HG03066 (cell line): ENCODE measurements at regions not wholly inside any gene's neighbourhood (a gene's known extent, or its start where the extent isn't known, plus 50 kb on each side); places are given as distances from the start of the nearest gene placed in this dataset.
"Not testable (repeated sequence)": the region's sequence is repeated elsewhere in the genome, so short reads cannot be mapped to it uniquely, and the experiment has no call there.

Experiments
- ATAC-seq: cut with Tn5 transposase; IDR thresholded peaks from one replicate; pipeline ENCODE4 v1.9.1; 2021; ENCODE audit warnings: low read depth; ENCODE audit not compliant: unreplicated experiment

DNA sequence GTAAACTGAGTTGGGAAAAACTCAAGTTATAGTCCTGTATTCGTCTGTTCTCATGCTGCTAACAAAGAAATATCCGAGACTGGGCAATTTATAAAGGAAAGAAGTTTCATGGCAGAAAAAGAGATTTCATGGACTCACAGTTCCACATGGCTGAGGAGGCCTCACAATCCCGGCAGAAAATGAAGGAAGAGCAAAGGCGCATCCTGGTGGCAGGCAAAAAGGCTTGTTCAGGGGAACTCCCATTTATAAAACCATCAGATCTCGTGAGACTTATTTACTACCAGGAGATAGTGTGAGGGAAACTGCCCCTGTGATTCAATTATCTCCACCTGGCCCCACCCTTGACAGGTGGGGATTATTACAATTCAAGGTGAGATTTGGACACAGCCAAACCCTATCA, 292.6 kb upstream of the SYT1 start:
- ATAC-seq: no peak

DNA sequence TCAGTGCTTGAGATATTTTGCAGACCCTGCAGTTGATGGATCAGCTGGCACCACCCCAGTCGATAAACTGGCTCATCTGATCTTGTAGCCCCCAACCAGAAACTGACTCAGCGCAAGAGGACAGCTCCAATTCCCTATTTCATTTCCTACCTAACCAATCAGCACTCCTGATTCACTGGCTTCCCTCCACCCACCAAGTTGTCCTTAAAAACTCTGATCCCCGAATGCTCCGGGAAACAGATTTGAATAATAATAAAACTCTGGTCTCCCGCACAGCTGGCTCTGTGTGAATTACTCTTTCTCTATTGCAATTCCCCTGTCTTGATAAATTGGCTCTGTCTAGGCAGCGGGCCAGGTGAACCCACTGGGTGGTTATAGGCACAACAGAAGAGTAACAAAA, 289.4 kb upstream of the SYT1 start:
- not testable (repeated sequence) for ATAC-seq

DNA sequence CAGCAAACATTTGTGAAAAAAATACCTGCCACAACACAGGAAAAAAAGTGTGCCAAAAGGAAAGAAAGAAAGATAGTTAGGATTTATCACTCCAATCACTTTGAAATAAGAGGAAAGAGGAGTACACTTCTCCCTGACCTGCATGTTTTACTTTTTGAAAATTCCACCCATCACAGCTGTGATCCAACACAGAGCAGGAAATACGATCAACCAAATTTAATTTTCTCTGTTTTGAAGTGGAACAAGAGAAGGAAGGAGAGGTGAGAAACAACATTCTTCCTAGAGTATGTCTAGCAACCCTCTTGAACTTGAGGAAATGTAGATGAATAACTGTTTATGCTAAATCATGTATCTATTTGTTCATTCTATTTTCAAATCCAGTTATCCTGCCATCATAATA, 284.7 kb upstream of the SYT1 start:
- ATAC-seq: no peak

DNA sequence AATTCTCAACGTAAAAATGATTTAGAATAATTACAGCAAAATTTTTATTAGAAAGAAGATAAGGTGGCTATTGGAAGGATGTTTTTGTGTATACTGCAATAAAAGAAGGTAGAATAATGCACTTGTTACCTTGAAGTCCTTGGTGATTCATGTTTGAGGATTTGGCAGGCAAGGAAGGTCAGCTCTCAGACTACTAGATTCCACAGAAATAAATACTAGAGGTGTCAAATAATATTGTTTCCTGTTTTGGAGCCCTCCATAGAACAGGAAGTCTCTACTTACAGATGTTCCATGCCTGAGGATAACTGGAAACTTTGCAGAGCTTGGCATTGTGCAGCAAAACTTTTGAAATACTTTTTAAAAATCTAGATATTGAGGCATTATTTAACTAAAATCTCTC, 284.3 kb upstream of the SYT1 start:
- ATAC-seq: no peak

DNA sequence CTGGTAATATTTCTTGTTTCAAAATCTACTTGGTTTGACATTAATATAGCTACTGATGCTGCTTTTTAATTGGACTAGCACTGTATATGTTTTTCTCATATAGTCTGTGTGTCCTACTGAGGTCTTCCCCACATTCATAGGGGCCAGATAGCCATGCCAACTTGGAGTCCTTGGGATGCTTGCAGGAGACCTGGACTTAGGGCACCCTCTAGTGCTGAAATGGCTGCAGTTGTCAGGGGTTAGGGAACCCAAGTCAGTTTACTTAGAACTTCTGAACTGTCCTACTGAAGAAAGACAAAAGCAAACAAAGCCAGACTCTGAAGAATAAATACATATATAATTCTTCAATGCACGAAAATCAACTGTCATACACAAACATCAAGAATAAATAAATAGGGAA, 279.9 kb upstream of the SYT1 start:
- ATAC-seq: no peak

DNA sequence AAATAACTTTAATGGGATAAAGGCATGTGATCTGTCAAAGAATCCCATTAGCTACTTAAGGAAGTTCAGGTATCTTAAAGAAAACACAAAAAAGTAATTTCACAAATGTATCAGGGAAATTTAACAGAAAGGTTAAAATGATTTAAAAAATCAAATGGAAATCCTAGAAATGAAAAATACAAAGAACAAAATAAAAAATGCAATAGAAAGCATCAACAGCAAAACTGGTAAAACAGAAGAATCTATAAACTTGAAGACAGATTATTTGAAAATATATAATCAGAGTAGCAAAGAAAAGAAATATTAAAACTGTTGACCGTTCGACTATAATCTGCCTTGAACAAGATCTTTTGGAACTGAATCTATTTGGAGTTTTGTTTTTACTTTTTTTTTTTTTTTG, 279.4 kb upstream of the SYT1 start:
- no peak for ATAC-seq

DNA sequence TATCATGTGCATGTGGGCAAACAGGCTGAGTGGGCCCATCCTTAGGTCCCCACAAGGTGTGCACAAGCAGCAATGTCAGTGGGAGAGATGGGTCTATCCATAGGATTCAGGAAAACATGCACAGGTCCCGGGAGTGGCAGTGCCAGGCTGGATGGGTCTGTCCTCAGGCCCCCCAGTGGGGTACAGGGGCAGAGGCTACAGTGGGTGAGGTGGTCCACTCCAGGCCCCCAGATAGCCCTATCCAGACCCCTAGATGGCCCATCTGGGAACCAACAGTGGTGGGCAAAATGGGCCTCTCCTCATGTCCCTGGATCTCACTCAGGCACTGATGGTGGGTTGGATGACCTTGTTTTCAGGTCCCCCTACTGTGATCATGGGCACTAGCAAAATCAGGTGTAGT, 277.8 kb upstream of the SYT1 start:
- no peak for ATAC-seq

DNA sequence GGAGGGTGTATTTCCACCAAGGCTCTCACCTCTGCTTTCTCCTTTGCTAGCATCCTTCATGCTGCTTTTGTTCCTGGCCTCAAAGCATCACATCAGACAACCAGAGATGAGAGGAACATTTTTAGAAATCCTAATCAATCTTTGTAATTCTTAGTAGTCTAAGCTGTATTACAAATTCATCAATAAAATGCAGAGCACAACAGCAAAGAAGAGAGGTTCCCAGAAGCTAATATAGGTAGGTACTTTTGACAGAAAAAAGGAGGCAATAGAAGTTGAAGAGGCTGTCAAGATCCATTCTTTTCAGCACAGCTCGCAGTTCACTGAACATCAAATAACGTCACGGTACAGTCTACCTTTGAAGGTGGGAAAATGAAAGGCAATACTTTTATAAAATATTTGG, 265.2 kb upstream of the SYT1 start:
- no peak for ATAC-seq

DNA sequence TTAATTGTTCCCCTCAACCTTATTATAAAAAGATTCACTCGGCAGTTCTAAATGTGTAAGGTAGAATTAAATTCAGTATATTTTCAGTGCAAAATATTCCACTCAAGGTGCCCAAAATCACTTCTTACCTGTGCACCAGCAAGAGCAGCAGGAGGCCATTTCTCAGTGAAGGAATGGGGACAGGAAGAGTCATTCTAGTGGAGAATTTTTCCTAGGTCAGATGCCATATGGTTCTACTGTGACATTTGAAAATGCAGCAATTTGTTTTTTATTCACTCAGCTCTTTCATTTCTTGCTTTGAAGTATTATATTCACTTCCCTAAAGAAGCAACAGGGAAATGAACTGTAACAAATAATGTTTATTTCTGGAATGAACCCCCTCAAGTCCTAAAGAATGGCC, 264.0 kb upstream of the SYT1 start:
- no peak for ATAC-seq

DNA sequence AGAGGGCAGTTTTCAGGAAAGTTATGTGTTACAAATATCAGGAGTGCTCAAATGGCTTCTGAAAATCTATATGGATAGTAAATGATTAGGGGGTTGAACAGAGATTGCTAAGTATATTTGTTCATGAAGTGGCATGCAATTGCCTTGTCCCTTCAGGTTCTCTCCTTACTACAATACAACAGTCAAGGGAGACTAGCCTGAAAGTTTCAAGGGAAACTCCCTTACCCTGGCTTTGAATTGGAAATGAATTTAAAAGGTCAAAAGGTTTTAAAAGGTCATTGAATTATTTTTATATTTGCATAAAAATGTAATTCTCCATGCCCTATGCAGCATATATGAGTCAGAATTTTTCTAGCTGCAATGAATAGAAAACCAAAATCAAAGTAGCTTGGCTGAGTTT, 253.1 kb upstream of the SYT1 start:
- ATAC-seq: no peak

DNA sequence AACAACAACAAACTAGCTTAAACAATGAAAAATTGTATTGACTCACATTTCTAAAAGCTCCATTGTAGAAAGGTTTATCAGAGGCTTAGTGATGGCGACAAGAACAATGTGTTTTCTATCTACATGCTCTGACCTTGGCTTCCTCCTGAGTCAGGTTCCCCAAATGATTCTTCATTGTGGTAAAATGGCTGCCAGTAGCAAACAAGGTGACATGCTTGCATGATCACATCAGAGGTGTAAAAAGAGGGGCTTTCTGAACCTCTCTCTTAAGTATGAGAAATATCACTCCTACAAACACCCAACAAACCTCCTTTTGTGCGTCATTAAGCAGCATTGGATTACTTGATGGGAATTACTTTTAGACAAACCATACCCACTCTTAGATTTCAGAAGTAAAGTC, 252.4 kb upstream of the SYT1 start:
- ATAC-seq: no peak

DNA sequence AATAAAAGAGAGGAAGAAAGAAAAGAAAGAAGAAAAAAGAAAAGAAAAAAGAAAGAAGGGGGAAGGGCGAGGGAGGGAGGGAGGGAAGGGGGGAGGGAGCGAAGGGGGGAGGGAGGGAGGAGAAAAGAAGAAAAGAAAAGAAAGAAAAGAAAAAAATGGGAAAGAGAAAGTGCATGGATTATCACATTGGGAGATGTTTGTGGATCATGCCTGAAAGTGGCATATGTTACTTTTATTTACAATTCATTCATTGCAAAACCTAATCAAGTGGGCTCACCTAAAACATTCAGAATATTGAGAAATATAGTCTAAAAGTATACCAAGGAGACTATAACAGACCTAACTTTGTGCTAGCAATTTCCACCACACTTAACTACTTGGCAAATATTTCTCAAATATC, 246.9 kb upstream of the SYT1 start:
- no peak for ATAC-seq

DNA sequence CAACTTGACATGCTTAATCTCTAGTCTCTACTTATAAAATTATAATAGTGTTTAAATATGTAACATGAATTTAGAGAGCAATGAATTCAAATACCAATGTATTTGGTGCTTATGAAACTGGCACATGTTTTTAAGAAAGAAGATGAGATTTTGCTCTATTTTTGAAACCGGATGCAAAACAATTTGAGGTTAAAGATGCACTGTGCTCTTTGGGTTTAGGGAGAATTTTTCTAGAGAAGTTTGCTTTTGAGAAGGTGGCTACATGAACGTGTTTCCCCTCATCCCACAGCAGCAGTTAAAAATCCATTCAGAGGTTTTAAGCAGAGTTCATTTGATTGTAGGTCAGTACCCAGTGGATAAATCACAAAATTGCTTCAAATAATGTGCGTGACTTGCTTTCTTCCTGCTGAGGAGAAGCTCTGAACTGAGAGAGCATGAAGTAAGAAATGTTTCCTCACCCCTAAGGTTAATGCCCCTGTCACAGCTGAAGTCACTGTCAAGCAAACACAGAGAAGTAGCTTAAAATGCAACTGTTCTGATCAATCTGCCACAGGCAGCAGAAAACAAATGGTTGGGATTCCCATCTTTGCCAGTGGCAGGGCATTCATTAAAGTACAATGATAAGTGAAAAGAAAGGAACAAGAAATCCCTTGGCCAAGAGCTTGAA, 241.9 kb upstream of the SYT1 start:
- no peak for ATAC-seq

DNA sequence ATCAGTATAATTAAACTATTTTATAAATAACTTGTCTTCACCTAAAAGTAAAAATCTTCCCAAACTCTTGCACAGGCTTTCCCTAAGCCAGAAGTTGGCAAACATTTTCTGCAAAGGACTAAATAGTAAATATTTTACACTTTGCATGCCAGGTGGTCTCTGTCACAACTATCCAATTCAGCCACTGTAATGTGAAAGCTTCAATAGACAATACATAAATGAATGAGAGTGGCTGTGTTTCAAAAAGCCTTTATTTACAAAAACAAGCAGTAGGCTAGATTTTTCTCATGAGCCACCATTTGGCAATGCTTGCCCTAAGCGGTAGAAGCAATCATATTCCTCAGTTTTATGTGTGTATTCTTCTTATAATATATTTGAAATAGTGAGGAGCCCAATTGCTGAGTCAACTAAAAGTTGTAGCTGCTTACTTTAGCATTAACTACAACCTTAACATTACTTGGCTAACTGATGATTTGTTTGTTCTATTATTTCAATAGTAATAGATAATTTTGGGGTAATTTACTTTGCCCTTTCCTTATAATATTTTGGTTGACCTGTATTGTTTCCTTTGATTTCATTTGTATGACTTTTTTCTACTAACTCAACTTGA, 236.0 kb upstream of the SYT1 start:
- no peak for ATAC-seq

DNA sequence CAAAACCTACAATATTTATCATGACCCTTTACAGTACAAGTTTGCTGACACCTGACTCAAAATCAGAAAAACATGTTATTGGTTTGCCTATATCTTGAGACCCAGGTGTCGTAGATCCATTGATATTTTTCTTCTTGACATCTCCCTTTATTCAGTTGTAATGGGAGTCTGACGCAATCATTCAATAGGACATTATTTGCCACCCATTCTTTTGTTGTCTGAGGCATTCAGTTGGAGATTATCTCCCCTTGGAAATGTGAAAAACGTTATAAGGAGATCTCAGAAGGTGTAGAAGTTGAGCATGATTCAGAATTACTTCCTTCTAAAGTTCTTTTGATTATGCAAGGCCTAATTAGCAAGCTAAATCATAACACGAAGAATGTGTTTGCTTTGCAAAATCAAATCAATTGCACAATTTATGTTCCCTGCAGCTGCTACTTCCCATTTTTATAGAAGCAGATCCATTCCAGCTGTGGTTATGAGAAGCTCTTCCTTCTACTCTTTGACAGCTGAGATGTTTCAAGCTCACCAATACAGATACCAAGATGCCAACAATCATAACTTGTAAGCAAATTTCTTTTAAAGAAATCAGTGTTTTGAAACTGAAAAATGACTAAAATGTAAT, 228.2 kb upstream of the SYT1 start:
- ATAC-seq: no peak

DNA sequence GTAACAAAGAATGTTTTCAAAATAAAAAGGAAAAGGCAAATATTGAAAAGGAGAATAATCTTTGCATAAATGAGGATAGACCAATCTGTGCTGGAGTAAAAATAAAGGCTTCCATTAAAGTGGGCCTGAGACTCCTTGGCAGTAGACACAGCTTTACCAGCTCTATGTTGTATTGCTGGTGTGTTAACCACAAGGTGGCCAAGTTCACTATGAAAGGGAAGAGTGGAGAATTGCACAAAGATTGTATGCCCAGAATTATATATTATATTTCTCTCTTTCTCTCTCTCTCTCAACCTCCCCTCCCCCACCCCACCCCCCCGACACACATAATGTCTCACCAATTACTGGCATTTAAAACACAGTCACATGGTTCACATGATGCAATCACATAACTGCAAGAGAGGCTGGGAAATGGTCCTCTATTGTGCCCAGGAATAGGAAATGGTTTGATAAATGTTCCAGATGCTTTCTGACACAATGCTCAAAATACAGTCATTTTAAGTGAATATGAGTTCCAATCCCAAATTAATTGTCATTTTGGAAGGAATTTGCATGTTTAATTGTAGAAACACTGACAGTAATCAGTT, 222.6 kb upstream of the SYT1 start:
- no peak for ATAC-seq

DNA sequence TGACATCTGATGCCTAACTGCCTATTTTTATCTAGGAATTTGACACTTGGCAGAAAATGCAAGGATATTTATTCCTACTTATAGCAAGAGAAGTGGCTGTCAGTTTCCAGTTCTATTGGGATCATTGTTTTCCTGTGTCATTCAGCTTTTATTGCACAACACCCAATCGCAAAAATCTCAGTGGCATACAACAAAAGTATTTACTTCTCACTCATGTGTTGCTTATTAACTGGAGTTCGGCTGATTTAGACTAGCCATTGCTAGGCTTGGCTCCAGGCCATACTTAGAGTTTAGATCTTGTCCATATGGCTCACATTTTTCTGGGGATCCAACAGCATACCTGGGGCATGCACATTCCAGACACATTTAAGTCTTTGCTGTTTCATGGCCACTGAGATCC, 218.6 kb upstream of the SYT1 start:
- no peak for ATAC-seq

DNA sequence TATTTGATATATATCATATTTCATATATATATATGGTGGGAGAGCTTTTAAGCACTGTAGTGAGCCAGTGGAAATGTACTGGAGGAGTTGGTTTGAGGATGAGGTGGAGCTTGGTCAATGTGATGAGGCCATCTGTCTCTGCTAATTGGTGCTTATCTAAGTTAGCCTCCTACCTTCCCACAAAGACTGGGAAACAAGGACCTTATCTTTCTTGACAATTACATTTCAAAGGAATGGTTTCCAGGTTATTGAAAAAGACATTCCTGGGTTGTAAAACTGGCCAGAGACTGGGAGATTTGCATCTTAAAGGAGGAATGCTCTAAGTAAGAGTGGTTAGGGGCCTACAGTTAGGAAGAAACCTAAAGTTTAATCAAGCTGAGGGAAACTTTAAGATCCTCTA, 212.8 kb upstream of the SYT1 start:
- no peak for ATAC-seq

DNA sequence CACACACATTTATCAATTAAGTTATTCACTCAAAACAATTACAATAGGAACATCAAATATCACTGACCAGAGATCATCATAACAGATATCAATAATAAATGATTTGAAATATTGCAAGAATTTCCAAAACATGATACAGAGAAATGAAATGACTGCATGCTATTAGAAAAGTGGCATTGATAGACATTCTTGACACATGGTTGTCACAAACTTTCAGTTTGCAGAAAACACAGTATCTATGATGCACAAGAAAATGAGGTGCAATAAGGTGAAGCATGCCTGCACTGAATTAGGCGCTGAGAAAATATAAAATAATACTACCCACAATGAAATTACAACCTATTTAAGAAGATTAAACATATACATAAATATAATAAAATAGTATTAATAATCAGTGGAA, 198.0 kb upstream of the SYT1 start:
- ATAC-seq: no peak

DNA sequence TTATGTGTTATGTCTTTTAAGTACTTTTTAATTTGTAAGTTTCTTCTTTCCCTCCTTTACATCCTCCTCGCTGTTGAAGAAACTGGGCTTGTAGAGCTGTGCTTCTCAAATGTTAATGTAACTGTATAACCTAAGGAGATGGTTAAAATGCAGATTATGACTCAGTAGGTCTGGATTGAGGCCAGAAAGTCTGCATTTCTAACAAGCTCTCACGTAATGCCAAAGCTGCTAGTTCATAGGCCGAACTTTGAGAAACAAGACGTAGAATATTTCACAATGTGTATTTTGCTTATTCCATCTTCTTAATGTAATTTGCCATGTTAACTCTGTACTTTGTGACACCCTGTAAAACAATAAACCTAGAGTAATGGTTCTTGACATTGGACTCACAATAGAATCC, 193.3 kb upstream of the SYT1 start:
- ATAC-seq: no peak

DNA sequence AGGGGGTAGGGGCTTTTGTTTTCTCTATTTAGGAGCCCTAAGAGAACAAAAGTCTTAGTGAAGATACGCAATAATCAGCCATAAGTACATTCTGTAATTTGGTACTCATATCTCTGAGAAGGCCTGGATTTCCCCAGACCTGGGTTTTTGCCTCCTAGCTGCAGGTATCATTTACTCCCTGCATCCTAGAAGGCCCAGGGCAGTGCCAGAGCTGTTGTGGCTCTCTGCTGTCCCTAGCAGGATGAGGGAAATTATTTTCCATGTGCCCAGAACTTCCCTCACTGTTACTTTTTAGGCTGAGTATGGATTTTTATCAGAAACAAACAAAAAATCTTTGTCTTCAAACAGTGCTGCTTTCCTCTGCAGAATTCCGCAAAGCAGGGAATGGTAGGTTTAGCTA, 192.5 kb upstream of the SYT1 start:
- ATAC-seq: no peak
